WERI-Rb-1 (cell line): ENCODE measurements at regions not wholly inside any gene's neighbourhood (a gene's known extent, or its start where the extent isn't known, plus 50 kb on each side); places are given as distances from the start of the nearest gene placed in this dataset.

Source experiments
- DNase-seq: peaks from one replicate; pipeline ENCODE4 v3.0.0-alpha.2; 2020
- H3K27ac ChIP-seq: fragments of 250-450 bp; sonication (Bioruptor Pico); 2 replicates; pipeline ENCODE4 v1.5.1; 2020; ENCODE audit warnings: mild to moderate bottlenecking, moderate library complexity
- H3K27me3 ChIP-seq: fragments of 250-450 bp; sonication (Bioruptor Pico); 2 replicates; pipeline ENCODE4 v1.5.1; 2021; ENCODE audit warnings: mild to moderate bottlenecking, low read depth, moderate library complexity; ENCODE audit not compliant: insufficient read depth, severe bottlenecking
- H3K36me3 ChIP-seq: fragments of 250-450 bp; sonication (Bioruptor Pico); 2 replicates; pipeline ENCODE4 v1.5.1; 2020; ENCODE audit warnings: mild to moderate bottlenecking, moderate library complexity
- H3K4me3 ChIP-seq: 2 replicates; pipeline ENCODE4 v1.5.1; 2011; ENCODE audit warnings: low read depth, mild to moderate bottlenecking, control low read depth, low read length
- H3K9me3 ChIP-seq: fragments of 250-450 bp; sonication (Bioruptor Pico); 2 replicates; pipeline ENCODE4 v1.5.1; 2021; ENCODE audit warnings: mild to moderate bottlenecking, moderate library complexity; ENCODE audit not compliant: severe bottlenecking
- CTCF ChIP-seq: IDR thresholded peaks from 2 replicates; pipeline ENCODE4 v1.5.1; 2011; ENCODE audit warnings: low read depth, mild to moderate bottlenecking, control low read depth, inconsistent platforms, low read length

GRCh38 chr3:83393276-83393675 lies 1565.5 kb upstream of the CADM2 start:
- Histone ChIP-seq H3K4me3 (no peak overlapping the region), H3K9me3 (no peaks in the 10 kb centered on the region), H3K27ac (no peak overlapping the region), H3K36me3 (no peaks in the 10 kb centered on the region), H3K27me3 (no peaks in the 10 kb centered on the region)
- DNase-seq, result no peak
- TF ChIP-seq CTCF, result no peak

GRCh38 chr3:83403927-83404326 lies 1554.9 kb upstream of the CADM2 start:
- TF ChIP-seq CTCF, result no peak
- Histone ChIP-seq H3K27me3 (no peaks in the 10 kb centered on the region), H3K36me3 (no peaks in the 10 kb centered on the region), H3K27ac (no peak overlapping the region), H3K4me3 (no peak overlapping the region), H3K9me3 (no peaks in the 10 kb centered on the region)
- no peak for DNase-seq

GRCh38 chr3:83426300-83426699 lies 1532.5 kb upstream of the CADM2 start:
- no peak for TF ChIP-seq CTCF
- Histone ChIP-seq H3K4me3 (no peak overlapping the region), H3K36me3 (no peaks in the 10 kb centered on the region), H3K27me3 (no peaks in the 10 kb centered on the region), H3K9me3 (no peaks in the 10 kb centered on the region), H3K27ac (no peak overlapping the region)
- no peak for DNase-seq

- Histone ChIP-seq H3K27me3 (no peaks in the 10 kb centered on the region), H3K36me3 (no peaks in the 10 kb centered on the region), H3K9me3 (no peaks in the 10 kb centered on the region), H3K4me3 (no peak overlapping the region), H3K27ac (no peak overlapping the region)
- peak; percentile 41 for DNase-seq
- no peak for TF ChIP-seq CTCF
Measured at GRCh38 chr3:83434880-83435587, 1523.8 kb upstream of the CADM2 start.

- H3K27ac ChIP-seq, result no peak overlapping the region
- no peaks in the 10 kb centered on the region for H3K9me3 ChIP-seq
- H3K4me3 ChIP-seq, result no peak overlapping the region
- H3K27me3 ChIP-seq, result no peaks in the 10 kb centered on the region
- no peaks in the 10 kb centered on the region for H3K36me3 ChIP-seq
- DNase-seq, result no peak
- TF ChIP-seq CTCF, result no peak
Measured at GRCh38 chr3:83438188-83438587, 1520.6 kb upstream of the CADM2 start.

GRCh38 chr3:83453056-83453455 lies 1505.7 kb upstream of the CADM2 start:
- no peak for TF ChIP-seq CTCF
- Histone ChIP-seq H3K27me3 (no peaks in the 10 kb centered on the region), H3K4me3 (no peak overlapping the region), H3K27ac (no peak overlapping the region), H3K36me3 (no peaks in the 10 kb centered on the region), H3K9me3 (no peaks in the 10 kb centered on the region)
- no peak for DNase-seq
